Tibial nerve (tissue), 4 donors: ENCODE measurements at regions not wholly inside any gene's neighbourhood (a gene's known extent, or its start where the extent isn't known, plus 50 kb on each side); places are given as distances from the start of the nearest gene placed in this dataset.
"Not testable (repeated sequence)": the region's sequence is repeated elsewhere in the genome, so short reads cannot be mapped to it uniquely, and the experiment has no call there.

ENCODE experiments used
- EP300 ChIP-seq, 2 donors: sonication (generic); formaldehyde crosslinking; IDR thresholded peaks; one replicate each; pipeline ENCODE4 v1.6.1; 2017; ENCODE audit warnings: antibody characterized with exemption in 2 of 2, mild to moderate bottlenecking in 1 of 2
- POLR2A ChIP-seq, 2 donors: fragments of 450-650 bp; IDR thresholded peaks; one replicate each; pipeline ENCODE4 v1.6.1; 2017; ENCODE audit warnings: antibody characterized with exemption in 2 of 2, mild to moderate bottlenecking in 2 of 2, moderate library complexity in 2 of 2
- TF ChIP-seq, protein P1 (sequence below), 5 experiments: fragments of 200-600 bp in 3 of 5; fragments of 450-650 bp in 2 of 5; sonication (generic) in 3 of 5; IDR thresholded peaks; one replicate each; pipeline ENCODE4 v1.5.1; 2016 to 2019; ENCODE audit warnings: antibody characterized with exemption in 5 of 5, mild to moderate bottlenecking in 3 of 5, moderate library complexity in 2 of 5

DNA sequence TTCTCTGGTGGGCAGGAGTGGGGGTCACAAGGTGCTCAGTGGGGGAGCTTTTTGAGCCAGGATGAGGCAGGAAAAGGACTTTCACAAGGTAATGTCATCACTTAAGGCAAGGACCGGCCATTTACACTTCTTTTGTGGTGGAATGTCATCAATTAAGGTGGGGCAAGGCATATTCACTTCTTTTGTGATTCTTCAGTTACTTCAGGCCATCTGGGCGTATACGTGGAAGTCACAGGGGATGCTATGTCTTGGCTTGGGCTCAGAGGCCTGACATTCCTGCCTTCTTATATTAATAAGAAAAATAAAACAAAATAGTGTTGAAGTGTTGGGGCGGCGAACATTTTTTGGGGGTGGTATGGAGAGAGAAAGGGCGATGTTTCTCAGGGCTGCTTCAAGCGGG lies 179.5 kb downstream of the CD83 start:
- TF ChIP-seq, protein P1, sequence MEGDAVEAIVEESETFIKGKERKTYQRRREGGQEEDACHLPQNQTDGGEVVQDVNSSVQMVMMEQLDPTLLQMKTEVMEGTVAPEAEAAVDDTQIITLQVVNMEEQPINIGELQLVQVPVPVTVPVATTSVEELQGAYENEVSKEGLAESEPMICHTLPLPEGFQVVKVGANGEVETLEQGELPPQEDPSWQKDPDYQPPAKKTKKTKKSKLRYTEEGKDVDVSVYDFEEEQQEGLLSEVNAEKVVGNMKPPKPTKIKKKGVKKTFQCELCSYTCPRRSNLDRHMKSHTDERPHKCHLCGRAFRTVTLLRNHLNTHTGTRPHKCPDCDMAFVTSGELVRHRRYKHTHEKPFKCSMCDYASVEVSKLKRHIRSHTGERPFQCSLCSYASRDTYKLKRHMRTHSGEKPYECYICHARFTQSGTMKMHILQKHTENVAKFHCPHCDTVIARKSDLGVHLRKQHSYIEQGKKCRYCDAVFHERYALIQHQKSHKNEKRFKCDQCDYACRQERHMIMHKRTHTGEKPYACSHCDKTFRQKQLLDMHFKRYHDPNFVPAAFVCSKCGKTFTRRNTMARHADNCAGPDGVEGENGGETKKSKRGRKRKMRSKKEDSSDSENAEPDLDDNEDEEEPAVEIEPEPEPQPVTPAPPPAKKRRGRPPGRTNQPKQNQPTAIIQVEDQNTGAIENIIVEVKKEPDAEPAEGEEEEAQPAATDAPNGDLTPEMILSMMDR (IDR thresholded peaks at IDR 0.05): not testable (repeated sequence)
- not testable (repeated sequence) for TF ChIP-seq POLR2A, EP300 (IDR thresholded peaks at IDR 0.05)
